ENCODE measurements at regions not wholly inside any gene's neighbourhood (a gene's known extent, or its start where the extent isn't known, plus 50 kb on each side); places are given as distances from the start of the nearest gene placed in this dataset.

DNA sequence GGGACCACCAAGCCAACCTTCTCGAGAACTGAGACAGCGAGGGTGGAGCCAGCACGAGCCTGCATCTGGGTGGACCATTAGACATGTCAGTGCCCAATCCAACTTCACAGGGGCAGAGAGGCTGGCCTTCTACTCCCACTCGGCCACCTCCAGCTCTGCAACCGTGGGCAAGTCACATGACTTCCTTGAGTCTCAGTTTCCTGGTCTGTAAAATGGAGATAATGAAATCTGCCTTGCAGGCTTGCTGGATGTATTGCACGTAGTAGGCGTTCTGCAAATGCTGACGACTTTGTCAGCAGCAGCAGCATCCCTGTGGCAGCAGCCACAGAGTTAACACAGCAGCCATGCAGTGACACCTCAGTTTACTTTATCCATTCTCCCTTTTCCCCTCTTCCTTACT lies 208.9 kb downstream of the GLI2 start:
- TF ChIP-seq, protein P1, sequence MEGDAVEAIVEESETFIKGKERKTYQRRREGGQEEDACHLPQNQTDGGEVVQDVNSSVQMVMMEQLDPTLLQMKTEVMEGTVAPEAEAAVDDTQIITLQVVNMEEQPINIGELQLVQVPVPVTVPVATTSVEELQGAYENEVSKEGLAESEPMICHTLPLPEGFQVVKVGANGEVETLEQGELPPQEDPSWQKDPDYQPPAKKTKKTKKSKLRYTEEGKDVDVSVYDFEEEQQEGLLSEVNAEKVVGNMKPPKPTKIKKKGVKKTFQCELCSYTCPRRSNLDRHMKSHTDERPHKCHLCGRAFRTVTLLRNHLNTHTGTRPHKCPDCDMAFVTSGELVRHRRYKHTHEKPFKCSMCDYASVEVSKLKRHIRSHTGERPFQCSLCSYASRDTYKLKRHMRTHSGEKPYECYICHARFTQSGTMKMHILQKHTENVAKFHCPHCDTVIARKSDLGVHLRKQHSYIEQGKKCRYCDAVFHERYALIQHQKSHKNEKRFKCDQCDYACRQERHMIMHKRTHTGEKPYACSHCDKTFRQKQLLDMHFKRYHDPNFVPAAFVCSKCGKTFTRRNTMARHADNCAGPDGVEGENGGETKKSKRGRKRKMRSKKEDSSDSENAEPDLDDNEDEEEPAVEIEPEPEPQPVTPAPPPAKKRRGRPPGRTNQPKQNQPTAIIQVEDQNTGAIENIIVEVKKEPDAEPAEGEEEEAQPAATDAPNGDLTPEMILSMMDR (IDR thresholded peaks at IDR 0.05; ENCODE audit: borderline replicate concordance, control extremely low read depth, extremely low read depth, insufficient read depth, missing control alignments): no peak
- in situ Hi-C loops (cut with MboI; ENCODE audit: low sequenced_read_pairs, unreplicated experiment): no loop called here
- DNase-seq (ENCODE audit: low spot score): no peak

GRCh38 chr2:120945091-120945490 lies 209.4 kb downstream of the GLI2 start:
- TF ChIP-seq, protein P1 (IDR thresholded peaks at IDR 0.05; ENCODE audit: borderline replicate concordance, control extremely low read depth, extremely low read depth, insufficient read depth, missing control alignments): no peak
- in situ Hi-C loops (cut with MboI; ENCODE audit: low sequenced_read_pairs, unreplicated experiment): no loop called here
- no peak for DNase-seq (ENCODE audit: low spot score)

DNA sequence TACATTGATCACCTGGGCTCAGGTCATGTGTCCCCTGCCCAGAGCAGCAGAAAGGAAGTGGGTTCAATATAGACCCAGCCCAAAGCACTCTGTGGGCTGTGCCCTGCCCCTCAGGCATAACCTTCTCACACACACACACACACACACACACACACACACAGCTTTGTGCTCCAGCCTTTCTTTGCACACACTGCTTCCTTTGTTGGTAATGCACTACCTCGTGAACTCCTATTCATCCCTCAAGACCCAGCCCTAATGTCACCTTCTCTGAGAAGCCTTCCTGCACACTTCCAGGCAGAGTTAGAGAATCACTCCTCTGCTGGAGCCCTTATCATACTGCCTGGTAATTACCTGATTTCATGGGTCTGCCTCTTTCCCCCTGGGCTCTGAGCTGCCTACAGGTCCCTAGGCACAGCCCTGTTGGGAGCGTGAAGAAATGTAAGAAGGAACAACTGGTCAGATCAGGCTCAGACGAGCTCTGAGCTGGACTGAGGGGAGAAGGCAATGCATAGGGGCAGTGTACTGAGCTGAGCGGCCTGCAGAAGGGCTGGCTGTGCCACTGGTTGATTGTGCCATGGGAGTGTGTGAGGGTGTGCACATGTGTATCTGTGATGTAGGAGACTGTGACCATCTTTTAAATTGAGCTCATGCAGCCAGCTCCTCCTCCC lies 210.3 kb downstream of the GLI2 start:
- in situ Hi-C loops (cut with MboI; ENCODE audit: low sequenced_read_pairs, unreplicated experiment): no loop called here
- TF ChIP-seq, protein P1 (IDR thresholded peaks at IDR 0.05; ENCODE audit: borderline replicate concordance, control extremely low read depth, extremely low read depth, insufficient read depth, missing control alignments): no peak
- DNase-seq (ENCODE audit: low spot score): no peak

DNA sequence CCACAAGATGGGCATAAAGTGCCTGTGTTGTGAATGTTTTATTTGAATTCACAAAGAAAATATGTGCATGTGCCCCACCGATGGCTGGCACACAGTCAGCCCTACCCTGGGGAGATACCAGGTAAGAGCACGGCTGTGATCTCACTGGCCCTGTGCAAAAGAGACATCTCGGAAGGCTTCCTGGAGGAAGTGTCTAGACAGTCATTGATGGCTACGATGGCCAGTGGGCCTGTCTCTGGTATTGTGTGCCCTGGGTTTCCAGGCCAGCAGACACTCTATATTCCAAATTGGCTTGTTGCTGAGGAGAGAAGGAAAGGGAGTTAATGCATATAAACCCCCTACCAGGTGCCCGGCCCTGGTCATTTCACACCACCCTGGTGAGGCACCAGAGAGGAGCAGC lies 211.7 kb downstream of the GLI2 start:
- in situ Hi-C loops (cut with MboI; ENCODE audit: low sequenced_read_pairs, unreplicated experiment): no loop called here
- TF ChIP-seq, protein P1 (IDR thresholded peaks at IDR 0.05; ENCODE audit: borderline replicate concordance, control extremely low read depth, extremely low read depth, insufficient read depth, missing control alignments): no peak
- DNase-seq (ENCODE audit: low spot score): no peak

DNA sequence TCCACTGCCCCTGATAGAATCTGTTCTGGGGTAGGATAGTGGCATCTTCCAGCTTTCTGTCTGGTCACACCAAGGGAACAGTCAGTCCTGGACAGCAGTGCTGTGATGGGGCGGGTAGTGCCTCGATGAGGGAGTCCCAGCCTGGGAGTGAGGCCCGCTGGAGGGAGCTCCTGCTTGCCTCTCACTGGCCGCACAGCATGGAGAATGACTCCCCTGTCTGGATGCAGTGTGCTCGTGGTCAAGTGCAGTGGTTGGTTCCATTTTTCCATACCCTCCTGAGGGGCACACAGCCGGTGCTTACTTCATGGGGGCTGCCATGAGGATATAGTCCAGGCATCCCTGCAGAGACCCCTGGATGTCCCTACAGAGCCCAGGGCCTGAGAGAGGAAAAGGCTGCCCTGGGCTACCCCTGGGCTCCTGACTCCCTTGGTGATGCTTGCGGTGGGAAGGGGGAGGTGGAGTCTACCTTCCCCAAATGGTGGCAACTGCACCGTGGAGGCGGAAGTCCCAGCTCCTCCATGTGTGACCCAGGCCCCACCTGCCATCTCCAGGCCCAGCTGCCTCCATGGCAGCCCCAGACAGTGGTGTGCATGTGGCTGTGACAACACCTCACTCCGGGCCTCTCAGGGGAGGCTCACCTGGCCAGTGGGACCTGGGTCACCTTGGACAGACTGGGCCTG lies 212.5 kb downstream of the GLI2 start:
- in situ Hi-C loops (cut with MboI; ENCODE audit: low sequenced_read_pairs, unreplicated experiment): no loop called here
- no peak for DNase-seq (ENCODE audit: low spot score)
- TF ChIP-seq, protein P1 (IDR thresholded peaks at IDR 0.05; ENCODE audit: borderline replicate concordance, control extremely low read depth, extremely low read depth, insufficient read depth, missing control alignments): no peak

DNA sequence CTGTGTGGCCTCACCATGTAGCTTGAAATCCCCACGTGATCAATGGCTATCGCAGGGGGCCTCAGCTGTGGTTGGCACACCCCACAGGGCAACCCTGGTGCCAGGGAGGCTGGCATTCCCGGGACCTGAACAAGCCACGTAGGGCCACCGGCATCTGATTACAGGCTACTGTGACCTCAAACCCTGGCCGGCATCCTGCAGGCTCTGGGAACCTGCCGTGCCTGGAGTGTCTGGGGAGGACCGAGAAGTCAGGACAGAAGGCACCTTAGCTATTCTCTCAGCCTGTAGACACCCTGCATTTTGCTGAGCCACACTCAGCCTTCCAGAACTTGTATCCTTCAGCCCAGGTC lies 213.0 kb downstream of the GLI2 start:
- no peak for DNase-seq (ENCODE audit: low spot score)
- TF ChIP-seq, protein P1 (IDR thresholded peaks at IDR 0.05; ENCODE audit: borderline replicate concordance, control extremely low read depth, extremely low read depth, insufficient read depth, missing control alignments): no peak

More for the DNA sequence above, 213.0 kb downstream of the GLI2 start:
- in situ Hi-C loops (cut with MboI; ENCODE audit: low sequenced_read_pairs, unreplicated experiment): no loop called here
